CD4-positive, alpha-beta T cell treated with Interleukin-4 for 4 hours (primary cell): ENCODE measurements at regions not wholly inside any gene's neighbourhood (a gene's known extent, or its start where the extent isn't known, plus 50 kb on each side); places are given as distances from the start of the nearest gene placed in this dataset.

Source experiments
- DNase-seq: peaks from one replicate; pipeline ENCODE4 v3.0.0-alpha.2; 2020

- DNase-seq: no peak
Measured at GRCh38 chr5:149441986-149442385, 62.9 kb upstream of the IL17B start.

GRCh38 chr5:149441194-149441753 lies 62.2 kb upstream of the IL17B start:
- no peak for DNase-seq

GRCh38 chr5:149439899-149440542 lies 60.9 kb upstream of the IL17B start:
- DNase-seq: no peak

GRCh38 chr5:149438711-149439132 lies 59.6 kb upstream of the IL17B start:
- no peak for DNase-seq

- no peak for DNase-seq
Measured at GRCh38 chr5:149438281-149438680, 59.2 kb upstream of the IL17B start.

GRCh38 chr5:149437391-149438040 lies 58.4 kb upstream of the IL17B start:
- no peak for DNase-seq

GRCh38 chr5:149435660-149436059 lies 56.6 kb upstream of the IL17B start:
- DNase-seq: no peak

GRCh38 chr5:149435015-149435376 lies 55.9 kb upstream of the IL17B start:
- DNase-seq: no peak

GRCh38 chr5:149434162-149435014 lies 55.3 kb upstream of the IL17B start:
- DNase-seq: peak; percentile 46

GRCh38 chr5:149433524-149434131 lies 54.5 kb upstream of the IL17B start:
- DNase-seq: no peak

- DNase-seq: no peak
Measured at GRCh38 chr5:149432911-149433401, 53.9 kb upstream of the IL17B start.

- DNase-seq: no peak
Measured at GRCh38 chr5:149432376-149432775, 53.3 kb upstream of the IL17B start.

- no peak for DNase-seq
Measured at GRCh38 chr5:149429839-149430721, 51.0 kb upstream of the IL17B start.
